Mammary epithelial cell (primary cell): ENCODE measurements at regions not wholly inside any gene's neighbourhood (a gene's known extent, or its start where the extent isn't known, plus 50 kb on each side); places are given as distances from the start of the nearest gene placed in this dataset.

ENCODE experiments used
- EZH2 ChIP-seq: IDR thresholded peaks from 2 replicates; pipeline ENCODE4 v1.6.1; 2012; ENCODE audit warnings: low read length, inconsistent platforms, borderline replicate concordance
- TF ChIP-seq, protein P1 (sequence below), 2 donors: IDR thresholded peaks in 1 of 2; conservative IDR thresholded peaks in 1 of 2; 2 replicates each; pipeline ENCODE4 v1.5.1; 2011 to 2012; ENCODE audit warnings: inconsistent platforms in 2 of 2, low read length in 2 of 2, mild to moderate bottlenecking in 2 of 2, control low read depth in 1 of 2, low read depth in 1 of 2; ENCODE audit not compliant: insufficient read depth in 1 of 2; ENCODE audit errors: extremely low read depth in 1 of 2

DNA sequence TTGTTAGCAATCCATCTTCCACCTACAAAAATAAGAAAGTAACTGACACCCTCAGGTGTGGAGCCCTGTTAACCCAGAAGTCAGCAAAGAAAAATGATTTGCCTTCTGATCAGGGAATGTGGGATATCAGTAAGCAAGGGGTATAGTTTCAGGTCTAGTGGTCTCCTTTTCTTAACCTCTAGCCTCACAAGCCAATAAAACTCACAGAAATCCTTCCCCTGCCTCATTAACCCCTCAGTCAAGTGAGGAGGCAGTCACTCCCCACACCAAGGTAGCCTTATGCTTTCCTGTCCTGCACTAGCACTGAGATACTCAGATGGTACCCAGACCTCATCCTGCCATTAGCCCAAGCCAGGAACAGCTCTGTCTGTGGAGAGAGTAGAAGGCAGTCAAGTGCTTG is 103.4 kb upstream of the VASH1 start:
- TF ChIP-seq, protein P1, sequence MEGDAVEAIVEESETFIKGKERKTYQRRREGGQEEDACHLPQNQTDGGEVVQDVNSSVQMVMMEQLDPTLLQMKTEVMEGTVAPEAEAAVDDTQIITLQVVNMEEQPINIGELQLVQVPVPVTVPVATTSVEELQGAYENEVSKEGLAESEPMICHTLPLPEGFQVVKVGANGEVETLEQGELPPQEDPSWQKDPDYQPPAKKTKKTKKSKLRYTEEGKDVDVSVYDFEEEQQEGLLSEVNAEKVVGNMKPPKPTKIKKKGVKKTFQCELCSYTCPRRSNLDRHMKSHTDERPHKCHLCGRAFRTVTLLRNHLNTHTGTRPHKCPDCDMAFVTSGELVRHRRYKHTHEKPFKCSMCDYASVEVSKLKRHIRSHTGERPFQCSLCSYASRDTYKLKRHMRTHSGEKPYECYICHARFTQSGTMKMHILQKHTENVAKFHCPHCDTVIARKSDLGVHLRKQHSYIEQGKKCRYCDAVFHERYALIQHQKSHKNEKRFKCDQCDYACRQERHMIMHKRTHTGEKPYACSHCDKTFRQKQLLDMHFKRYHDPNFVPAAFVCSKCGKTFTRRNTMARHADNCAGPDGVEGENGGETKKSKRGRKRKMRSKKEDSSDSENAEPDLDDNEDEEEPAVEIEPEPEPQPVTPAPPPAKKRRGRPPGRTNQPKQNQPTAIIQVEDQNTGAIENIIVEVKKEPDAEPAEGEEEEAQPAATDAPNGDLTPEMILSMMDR (conservative IDR thresholded peaks at IDR 0.05 in 1 of 2, IDR thresholded peaks at IDR 0.05 in 1 of 2; ENCODE audit: extremely low read depth in 1 of 2, insufficient read depth in 1 of 2, low read depth in 1 of 2, low read length in 2 of 2): no peak
- no peak for TF ChIP-seq EZH2
